Activated CD8-positive, alpha-beta memory T cell treated with anti-CD3 and anti-CD28 coated beads, Interleukin-2, amount 50 U/mL, for 1 hour (primary cell): ENCODE measurements at regions not wholly inside any gene's neighbourhood (a gene's known extent, or its start where the extent isn't known, plus 50 kb on each side); places are given as distances from the start of the nearest gene placed in this dataset.
"Not testable (repeated sequence)": the region's sequence is repeated elsewhere in the genome, so short reads cannot be mapped to it uniquely, and the experiment has no call there.

Source experiments
- DNase-seq: peaks from one replicate; pipeline ENCODE4 v3.0.0-alpha.2; 2020; ENCODE audit errors: extremely low read depth

GRCh38 chr14:38405851-38406635, 150.2 kb upstream of the CLEC14A start:
- no peak for DNase-seq

DNA sequence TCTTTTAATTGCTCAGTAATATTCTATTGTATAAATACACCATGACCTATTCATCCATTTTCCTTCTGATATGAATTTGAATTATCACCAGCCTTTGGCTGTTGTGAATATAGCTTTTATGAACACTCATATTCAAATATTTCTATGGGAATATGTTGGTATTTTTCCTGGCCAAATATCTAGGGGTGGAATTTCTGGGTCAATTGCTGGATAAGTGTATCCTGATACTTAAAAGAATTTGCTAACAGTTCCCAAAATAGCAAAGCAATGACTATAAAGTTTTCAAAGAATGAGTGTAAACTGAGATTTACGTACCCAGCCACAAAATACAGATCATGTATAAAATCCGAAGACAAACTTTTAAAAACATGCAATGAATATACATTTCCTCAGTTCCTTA, 148.7 kb upstream of the CLEC14A start:
- no peak for DNase-seq

GRCh38 chr14:38404100-38404541, 148.2 kb upstream of the CLEC14A start:
- no peak for DNase-seq

DNA sequence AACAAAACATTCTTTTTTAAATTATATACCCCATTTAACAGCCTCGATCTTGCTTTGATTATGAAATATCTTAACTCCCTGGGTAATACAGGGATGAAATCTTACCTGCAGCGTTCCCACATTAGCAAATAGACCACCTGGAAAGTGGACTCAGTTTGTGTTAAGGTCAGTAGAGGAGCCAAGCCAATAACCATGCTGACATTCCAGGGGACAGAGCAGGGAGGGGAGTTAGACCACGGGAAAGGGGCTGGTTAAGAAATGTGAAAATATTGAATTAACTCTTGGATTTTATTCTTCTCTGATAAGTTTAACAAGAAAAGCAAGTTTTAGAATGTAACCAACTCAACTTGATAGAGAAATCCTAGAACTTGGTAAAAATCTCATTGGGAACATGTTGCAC, 144.9 kb upstream of the CLEC14A start:
- DNase-seq: no peak

- DNase-seq: no peak
These were observed 143.8 kb upstream of the CLEC14A start for GRCh38 chr14:38399652-38400051.

DNA sequence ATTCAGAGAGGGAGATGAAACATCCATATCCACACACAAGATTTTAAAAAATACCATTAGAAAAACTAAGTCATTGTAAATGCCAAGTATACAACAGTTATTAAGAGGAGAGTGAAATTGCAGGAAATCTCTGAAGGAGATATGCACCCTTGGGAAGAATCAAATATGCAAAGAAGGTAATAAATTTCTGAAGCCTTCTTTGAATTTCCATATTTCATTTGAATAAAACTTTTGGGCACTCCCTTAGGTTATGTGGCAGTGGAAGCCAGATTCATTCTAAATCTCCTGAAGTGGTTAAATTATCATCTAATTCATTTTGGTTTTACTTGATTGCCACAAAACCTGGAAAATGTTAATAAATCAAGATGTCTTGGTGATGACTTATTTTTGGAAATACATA, 138.9 kb upstream of the CLEC14A start:
- DNase-seq: no peak

DNA sequence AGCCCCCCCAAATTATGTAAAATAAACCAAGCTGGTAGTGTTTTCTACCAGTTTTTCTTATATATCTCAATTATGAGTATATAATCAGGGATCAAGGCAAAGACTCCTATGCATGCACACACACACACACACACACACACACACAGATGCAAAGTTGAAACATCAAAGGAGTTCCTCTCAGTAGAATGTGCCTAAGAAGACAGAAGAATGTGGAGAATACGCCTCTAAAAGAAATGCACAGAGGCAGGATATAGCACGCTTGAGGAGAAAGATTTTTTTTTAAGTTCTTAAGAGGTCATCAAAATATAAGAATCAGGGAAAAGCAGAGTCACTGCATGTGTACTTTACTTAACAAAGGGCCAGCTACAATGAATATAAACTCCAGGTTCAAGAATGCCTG, 138.2 kb upstream of the CLEC14A start:
- DNase-seq: no peak

- no peak for DNase-seq
These were observed 135.4 kb upstream of the CLEC14A start for GRCh38 chr14:38391334-38391733.

- no peak for DNase-seq
These were observed 133.8 kb upstream of the CLEC14A start for GRCh38 chr14:38389681-38390080.

DNA sequence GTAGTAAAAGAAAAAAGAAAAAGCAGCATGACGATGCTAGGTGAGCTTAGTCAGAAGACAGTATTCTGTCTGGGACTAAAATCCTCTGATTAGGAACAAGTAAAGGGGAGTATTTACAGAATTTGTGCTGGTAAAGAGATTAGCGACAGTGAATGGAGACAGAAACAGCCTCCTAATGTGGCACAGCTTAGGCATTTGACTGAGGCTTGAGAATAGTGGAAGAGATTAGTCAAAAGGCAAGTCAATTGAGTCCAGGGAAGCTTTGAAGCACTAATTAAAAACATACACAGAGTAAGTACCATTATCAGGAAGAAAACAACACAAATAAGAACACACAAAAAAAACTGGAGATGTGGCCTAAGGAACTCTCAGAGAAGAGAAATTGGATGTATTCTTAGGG, 131.9 kb upstream of the CLEC14A start:
- no peak for DNase-seq

DNA sequence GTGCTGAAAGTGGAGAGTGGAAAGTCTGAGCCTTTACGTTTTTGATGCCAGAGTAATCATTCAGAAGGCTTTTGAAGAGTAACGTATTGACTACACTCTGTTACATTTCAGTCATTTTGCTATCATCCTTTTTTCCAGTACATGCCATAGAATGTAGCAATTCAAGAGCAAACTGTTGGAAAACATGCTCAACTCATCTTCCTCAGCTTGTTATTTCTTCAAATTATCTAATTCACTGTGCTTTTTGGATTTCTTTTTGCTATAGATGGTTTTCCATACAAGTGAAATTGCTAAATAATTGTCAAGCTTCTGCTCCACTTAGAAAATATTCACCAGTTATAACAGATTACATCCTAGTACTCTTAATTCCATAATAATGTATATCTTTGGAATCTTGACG, 129.9 kb upstream of the CLEC14A start:
- no peak for DNase-seq

GRCh38 chr14:38385343-38385742, 129.4 kb upstream of the CLEC14A start:
- no peak for DNase-seq

DNA sequence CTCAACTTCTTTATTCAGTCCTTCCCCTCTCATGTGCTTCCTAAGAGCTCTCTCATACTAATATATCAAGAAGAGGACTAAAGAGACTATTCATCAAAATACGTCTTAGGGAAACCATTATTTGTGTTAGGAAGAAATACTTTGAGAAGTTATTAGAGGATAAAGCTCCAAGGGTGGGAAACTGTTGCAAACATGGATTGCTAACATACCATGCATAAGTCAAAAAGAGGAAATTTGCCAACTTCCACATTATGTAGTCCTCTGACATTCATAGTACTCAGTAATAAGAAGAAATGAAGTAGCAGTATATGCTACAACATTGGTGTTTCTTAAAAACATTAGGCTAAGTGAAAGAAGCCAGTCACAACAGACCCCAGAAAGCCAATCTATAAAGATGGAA, 128.8 kb upstream of the CLEC14A start:
- DNase-seq: no peak

DNA sequence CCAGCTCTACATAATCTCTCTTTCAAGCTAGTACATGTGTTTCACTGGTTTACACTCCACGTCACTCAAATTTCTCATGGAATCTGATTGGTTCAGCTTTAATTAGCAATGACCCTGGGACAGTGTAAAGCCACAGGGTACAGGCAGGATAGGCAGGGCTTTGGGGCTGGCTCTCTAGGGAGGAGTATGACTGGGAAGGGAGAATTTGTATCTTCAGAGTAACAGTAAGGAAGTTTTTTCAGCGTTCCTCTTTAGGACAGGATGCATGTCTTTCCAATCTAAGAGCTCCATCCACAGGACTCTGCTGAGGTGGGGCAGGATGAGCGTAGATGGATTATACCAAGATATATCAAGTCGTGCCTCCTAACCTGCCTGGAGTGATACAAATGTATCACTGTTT, 112.0 kb upstream of the CLEC14A start:
- no peak for DNase-seq

DNA sequence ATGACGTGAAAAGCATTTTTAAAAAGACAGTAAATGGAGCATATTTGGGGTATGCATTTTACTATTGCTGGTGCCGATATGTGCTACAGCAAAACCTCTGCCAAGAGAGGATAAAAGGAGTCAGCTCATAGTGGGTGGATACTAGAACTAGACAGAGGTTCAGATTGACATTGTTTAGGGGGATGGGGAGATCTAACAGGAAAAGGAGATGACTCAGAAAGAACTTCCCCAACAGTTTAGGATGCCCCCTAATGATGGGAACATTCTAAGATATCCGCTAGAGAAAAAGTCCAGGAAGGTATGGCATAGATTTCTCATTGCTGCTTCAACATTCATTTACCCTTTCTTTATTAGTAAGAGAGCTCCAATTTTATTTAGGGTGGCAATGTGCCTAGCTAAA, 110.5 kb upstream of the CLEC14A start:
- DNase-seq: no peak

DNA sequence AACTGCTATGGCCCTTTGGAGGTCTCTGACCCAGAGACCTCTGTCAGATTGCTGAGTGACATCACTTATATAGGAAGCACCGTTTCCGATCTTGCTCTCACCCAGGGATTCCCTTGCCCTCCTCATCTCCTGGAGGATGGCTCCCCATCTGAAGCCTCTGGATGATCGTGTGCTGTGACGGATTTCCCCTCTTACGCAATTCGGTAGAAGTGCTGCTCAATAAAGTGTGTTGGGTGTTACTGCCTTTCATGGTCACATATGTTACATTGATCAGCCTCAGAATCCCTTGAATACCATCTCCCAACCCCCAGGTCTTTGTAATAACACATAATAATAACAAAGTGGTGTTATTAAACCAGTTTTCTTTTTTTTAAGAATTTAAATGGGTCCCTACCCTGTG, 107.3 kb upstream of the CLEC14A start:
- DNase-seq: no peak

GRCh38 chr14:38357557-38357956, 101.7 kb upstream of the CLEC14A start:
- no peak for DNase-seq

- not testable (repeated sequence) for DNase-seq
These were observed 99.6 kb upstream of the CLEC14A start for GRCh38 chr14:38355473-38355872.

DNA sequence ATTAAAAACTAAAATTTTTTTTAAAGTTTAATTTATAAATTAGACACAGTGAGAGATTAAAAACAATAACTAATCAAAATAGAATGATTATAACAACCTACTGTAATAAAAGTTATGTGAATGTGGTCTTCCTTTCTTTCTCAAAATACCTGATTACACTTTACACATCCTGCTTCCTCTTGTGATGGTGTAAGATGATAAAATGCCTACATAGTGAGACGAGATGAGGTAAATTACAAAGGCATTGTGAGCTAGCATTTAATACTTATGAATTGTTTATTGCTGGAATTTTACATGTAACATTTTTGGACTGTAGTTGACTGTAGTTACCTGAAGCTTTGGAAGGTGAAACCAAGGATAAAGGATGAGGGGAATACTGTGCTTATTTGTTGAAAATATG, 94.2 kb upstream of the CLEC14A start:
- DNase-seq: no peak

DNA sequence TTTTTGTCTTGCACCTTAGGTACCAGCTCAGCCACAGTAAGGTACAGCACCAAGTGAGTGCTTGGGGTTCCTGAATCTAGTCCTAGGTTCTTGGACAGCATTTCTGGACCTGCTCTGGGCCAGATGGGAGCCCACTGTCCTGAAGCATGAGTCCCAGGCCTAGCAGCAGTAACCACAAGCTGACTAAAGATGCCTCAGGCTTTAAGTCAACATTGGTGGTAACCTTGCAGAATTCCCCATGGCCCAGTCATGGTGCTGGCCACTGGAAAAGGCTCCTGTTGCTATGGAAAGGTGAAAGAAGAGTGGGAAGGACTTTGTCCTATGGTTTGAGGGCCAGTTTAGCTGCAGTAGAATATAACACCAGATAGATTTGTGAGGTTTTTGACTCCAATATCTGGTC, 86.9 kb upstream of the CLEC14A start:
- no peak for DNase-seq

GRCh38 chr14:38339696-38340095, 83.8 kb upstream of the CLEC14A start:
- no peak for DNase-seq

DNA sequence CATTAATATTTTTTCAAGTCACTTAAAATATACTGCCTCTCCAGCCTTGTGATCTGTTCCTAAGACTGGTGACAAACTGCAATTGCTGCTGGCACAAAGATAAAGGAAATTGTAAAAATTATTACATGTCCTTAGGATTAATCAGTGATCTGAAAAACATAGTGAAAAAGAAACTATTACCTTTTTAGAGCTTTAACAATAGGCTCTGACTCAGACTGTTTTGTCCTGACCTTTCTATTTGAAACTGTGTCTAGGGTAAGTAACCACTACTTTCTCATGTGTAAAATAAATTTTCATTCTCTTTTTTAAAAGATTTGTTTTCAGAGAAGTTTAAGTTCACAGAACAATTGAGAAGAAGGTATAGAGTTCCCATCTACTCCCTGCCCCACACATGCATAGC, 80.4 kb upstream of the CLEC14A start:
- no peak for DNase-seq

GRCh38 chr14:38330275-38330674, 74.4 kb upstream of the CLEC14A start:
- DNase-seq: no peak

GRCh38 chr14:38329246-38329645, 73.4 kb upstream of the CLEC14A start:
- no peak for DNase-seq
